ENCODE measurements at regions not wholly inside any gene's neighbourhood (a gene's known extent, or its start where the extent isn't known, plus 50 kb on each side); places are given as distances from the start of the nearest gene placed in this dataset.
A peak's percentile ranks its signal among the peaks of the same experiment; 100 is the strongest.

- no peak for DNase-seq
These were observed 51.6 kb upstream of the DYNLRB2 start for GRCh38 chr16:80489173-80489572.

GRCh38 chr16:80488167-80488566 is 52.6 kb upstream of the DYNLRB2 start:
- no peak for DNase-seq

- no peak for DNase-seq
These were observed 60.1 kb upstream of the DYNLRB2 start for GRCh38 chr16:80480664-80481063.

GRCh38 chr16:80477838-80478237 is 63.0 kb upstream of the DYNLRB2 start:
- no peak for DNase-seq

- no peak for DNase-seq
These were observed 72.8 kb upstream of the DYNLRB2 start for GRCh38 chr16:80468029-80468428.

GRCh38 chr16:80466024-80466987 is 74.5 kb upstream of the DYNLRB2 start:
- DNase-seq = peak; percentile 66

GRCh38 chr16:80463751-80464495 is 76.9 kb upstream of the DYNLRB2 start:
- DNase-seq = peak; percentile 42

GRCh38 chr16:80463326-80463725 is 77.5 kb upstream of the DYNLRB2 start:
- peak; percentile 80 for DNase-seq

DNA sequence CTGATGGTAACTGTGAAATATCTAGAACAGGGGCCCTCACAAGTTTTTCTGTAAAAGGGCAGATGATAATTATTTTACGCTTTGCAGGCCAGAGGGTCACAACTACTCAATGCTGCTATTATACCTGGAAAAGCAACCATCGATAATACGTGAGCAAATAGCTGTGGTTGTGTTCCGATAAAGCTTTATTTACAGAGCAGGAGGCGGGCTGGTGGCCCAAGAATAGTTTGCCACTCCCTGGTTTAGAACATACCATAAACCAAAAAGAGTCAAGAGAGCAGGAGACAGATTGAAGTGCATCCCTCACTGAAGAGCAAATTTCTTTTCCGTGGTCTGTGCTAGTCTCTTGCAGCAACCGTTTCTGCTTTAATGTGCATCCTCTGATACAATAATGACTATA is 77.9 kb upstream of the DYNLRB2 start:
- DNase-seq = no peak

DNA sequence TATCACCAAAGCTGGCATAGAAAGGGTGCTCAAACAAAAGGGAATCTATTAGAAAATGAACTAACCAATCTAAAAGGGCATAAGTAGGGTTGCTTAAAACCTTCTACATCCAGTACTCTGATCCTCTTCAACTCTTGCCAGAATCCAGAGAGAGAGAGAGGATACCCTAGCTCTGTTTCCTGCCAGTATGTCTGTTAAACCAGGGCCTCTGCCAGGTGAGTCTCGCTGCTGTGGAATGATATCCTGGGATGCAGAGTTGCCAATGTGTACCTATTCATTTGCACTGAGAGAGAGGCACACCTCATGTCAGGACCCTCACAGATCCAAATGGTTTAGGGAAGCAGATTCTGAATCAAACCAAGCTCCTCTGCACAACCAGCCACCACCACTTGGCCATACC is 79.8 kb upstream of the DYNLRB2 start:
- DNase-seq = no peak

- DNase-seq = no peak
These were observed 80.8 kb upstream of the DYNLRB2 start for GRCh38 chr16:80459966-80460365.

GRCh38 chr16:80459331-80459777 is 81.4 kb upstream of the DYNLRB2 start:
- DNase-seq = no peak

DNA sequence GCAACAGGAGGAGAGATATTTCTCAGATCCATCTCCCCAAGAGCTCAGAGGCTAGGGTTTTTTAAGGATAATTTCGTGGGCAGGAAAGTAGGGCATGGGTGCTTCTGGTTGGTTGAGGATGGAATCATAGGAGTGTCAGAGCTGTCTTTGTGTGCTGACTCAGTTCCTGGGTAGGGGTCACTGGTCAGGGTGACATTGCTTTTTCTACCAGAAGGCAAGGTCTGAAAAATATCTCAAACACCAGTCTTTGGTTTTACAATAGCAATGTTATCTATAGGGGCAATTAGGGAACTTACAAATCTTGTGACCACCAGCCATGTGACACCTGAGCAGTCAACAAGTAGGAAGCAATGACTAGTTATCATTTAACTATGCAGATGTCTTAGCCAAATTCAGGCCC is 82.9 kb upstream of the DYNLRB2 start:
- no peak for DNase-seq

DNA sequence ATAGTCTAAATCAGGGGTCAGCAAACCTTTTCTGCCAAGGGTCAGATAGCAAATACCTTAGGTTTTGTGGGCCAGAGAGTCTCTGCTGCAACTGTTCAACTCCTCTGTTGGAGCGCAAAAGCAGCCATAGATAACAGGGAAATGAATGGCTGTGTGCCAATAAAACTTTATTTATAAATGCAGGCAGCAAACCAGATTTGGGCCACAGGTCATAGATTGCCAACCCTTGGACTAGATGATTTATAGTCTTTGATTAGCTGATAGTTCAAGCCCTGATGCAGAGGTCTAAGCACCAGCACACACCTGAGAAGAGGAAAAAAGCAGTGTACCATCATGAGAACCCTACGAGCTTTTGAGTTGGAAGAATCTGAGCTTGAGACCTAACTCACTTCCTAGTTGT is 86.0 kb upstream of the DYNLRB2 start:
- no peak for DNase-seq

DNA sequence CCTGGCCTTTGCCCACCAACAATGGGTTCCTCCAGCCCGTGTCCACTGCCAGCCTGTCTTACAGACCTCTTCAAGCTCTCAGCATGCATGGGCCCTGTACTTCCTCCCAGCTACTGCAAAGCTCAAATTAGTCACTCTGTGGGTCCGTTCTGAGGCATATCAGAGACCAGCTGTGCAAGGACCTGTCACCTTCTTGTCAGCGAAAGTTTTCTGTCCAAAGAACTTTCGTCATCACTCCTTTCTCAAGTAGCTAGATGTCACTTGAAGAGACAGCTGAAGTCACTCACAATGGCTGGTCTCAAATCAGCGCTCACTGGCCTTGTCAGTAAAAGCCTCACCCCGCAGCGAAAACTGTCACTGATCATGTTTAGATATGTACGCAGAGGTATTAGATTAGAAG is 91.4 kb upstream of the DYNLRB2 start:
- DNase-seq = no peak

GRCh38 chr16:80447241-80447640 is 93.6 kb upstream of the DYNLRB2 start:
- no peak for DNase-seq

- no peak for DNase-seq
These were observed 98.0 kb upstream of the DYNLRB2 start for GRCh38 chr16:80442779-80443178.

- no peak for DNase-seq
These were observed 98.9 kb upstream of the DYNLRB2 start for GRCh38 chr16:80441935-80442334.

GRCh38 chr16:80440667-80441066 is 100.1 kb upstream of the DYNLRB2 start:
- DNase-seq = no peak

GRCh38 chr16:80437707-80438106 is 103.1 kb upstream of the DYNLRB2 start:
- DNase-seq = no peak

- DNase-seq = no peak
These were observed 104.3 kb upstream of the DYNLRB2 start for GRCh38 chr16:80436510-80436909.

DNA sequence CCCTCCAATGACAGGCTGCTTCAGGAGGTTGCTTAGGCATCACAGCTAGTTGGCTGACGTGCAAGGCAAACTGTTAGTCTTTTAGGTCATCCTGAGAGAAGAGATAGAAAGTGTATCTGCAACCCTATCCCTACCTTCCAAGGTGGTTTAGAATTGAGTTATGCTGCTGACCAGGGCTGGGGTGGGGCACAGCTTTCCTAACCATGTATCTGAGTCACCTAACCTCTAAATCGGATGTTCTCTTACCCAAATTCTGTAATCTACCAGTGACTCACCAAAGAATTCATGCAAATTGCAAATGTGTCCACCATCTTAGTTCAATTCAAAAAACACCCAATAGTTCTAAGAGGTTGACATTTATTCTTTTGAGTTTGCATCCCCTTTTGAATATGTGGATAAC is 107.2 kb upstream of the DYNLRB2 start:
- no peak for DNase-seq

DNA sequence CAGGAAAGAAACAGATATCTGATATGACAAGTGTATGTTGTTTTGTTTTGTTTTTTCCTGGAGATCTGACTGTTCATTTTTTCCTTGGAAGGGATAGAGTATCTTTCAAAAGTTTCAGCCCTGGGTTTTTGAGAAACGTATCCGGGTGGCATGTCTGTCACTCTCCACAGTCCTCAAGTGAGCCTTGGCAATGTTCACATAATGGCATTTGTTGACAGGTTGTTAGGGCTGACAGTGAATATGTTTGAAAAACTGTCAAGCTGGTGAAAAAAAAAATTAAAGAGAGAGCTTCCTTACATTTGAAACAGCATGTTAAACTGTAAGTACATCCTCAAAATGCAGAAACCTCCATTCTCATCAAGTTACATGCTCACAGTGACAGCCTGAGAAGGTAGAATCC is 113.0 kb upstream of the DYNLRB2 start:
- no peak for DNase-seq

Measured in renal pelvis (tissue), 1 donor.